GM23338 (cell line): ENCODE measurements at regions not wholly inside any gene's neighbourhood (a gene's known extent, or its start where the extent isn't known, plus 50 kb on each side); places are given as distances from the start of the nearest gene placed in this dataset.

Experiments used
- EZH2phosphoT487 ChIP-seq: fragments of 200-600 bp; sonication (generic); IDR thresholded peaks from one replicate; pipeline ENCODE4 v1.8.1; 2018; ENCODE audit warnings: antibody characterized with exemption; ENCODE audit not compliant: unreplicated experiment
- NANOG ChIP-seq: IDR thresholded peaks from 2 replicates; pipeline ENCODE4 v1.6.1; 2016; ENCODE audit warnings: antibody characterized with exemption, borderline replicate concordance
- POLR2AphosphoS5 ChIP-seq: IDR thresholded peaks from 2 replicates; pipeline ENCODE4 v1.6.1; 2016; ENCODE audit warnings: antibody characterized with exemption, low read depth
- TF ChIP-seq, protein P1 (sequence below), 2 experiments: fragments of 200-600 bp in 1 of 2; sonication (generic) in 1 of 2; conservative IDR thresholded peaks; 2 replicates each; pipeline versions ENCODE4 v1.5.1 to v1.6.1; 2016 to 2017; ENCODE audit warnings: antibody characterized with exemption in 2 of 2, low read depth in 2 of 2, mild to moderate bottlenecking in 2 of 2, moderate library complexity in 1 of 2
- TF ChIP-seq, protein P2 (sequence below): IDR thresholded peaks from one replicate; pipeline ENCODE4 v1.6.1; 2018; ENCODE audit warnings: antibody characterized with exemption; ENCODE audit not compliant: unreplicated experiment

DNA sequence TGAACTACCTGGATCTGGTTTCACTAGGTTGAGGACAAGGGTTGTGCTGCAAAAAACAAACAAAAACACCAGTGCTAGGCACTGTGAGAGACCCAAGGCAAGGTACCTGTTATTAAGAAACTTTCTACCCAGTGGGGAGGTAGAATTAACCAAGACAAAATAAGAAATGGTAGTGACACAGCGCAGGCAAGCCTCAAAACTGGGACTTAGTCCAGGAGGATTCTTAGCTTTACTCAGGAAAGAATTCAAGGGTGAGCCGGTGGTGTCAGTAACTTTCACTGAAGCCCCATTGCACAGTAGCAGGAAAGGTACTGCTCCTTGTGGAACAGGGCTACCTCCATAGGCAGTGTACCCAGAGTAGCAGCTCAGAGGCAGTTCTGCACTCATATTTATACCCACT is 131.6 kb downstream of the SCG2 start:
- TF ChIP-seq, protein P1, sequence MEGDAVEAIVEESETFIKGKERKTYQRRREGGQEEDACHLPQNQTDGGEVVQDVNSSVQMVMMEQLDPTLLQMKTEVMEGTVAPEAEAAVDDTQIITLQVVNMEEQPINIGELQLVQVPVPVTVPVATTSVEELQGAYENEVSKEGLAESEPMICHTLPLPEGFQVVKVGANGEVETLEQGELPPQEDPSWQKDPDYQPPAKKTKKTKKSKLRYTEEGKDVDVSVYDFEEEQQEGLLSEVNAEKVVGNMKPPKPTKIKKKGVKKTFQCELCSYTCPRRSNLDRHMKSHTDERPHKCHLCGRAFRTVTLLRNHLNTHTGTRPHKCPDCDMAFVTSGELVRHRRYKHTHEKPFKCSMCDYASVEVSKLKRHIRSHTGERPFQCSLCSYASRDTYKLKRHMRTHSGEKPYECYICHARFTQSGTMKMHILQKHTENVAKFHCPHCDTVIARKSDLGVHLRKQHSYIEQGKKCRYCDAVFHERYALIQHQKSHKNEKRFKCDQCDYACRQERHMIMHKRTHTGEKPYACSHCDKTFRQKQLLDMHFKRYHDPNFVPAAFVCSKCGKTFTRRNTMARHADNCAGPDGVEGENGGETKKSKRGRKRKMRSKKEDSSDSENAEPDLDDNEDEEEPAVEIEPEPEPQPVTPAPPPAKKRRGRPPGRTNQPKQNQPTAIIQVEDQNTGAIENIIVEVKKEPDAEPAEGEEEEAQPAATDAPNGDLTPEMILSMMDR (conservative IDR thresholded peaks at IDR 0.05; ENCODE audit: low read depth in 2 of 2) = no peak
- TF ChIP-seq NANOG (no peak), POLR2AphosphoS5 (no peak), EZH2phosphoT487 (no peak)
- TF ChIP-seq, protein P2, sequence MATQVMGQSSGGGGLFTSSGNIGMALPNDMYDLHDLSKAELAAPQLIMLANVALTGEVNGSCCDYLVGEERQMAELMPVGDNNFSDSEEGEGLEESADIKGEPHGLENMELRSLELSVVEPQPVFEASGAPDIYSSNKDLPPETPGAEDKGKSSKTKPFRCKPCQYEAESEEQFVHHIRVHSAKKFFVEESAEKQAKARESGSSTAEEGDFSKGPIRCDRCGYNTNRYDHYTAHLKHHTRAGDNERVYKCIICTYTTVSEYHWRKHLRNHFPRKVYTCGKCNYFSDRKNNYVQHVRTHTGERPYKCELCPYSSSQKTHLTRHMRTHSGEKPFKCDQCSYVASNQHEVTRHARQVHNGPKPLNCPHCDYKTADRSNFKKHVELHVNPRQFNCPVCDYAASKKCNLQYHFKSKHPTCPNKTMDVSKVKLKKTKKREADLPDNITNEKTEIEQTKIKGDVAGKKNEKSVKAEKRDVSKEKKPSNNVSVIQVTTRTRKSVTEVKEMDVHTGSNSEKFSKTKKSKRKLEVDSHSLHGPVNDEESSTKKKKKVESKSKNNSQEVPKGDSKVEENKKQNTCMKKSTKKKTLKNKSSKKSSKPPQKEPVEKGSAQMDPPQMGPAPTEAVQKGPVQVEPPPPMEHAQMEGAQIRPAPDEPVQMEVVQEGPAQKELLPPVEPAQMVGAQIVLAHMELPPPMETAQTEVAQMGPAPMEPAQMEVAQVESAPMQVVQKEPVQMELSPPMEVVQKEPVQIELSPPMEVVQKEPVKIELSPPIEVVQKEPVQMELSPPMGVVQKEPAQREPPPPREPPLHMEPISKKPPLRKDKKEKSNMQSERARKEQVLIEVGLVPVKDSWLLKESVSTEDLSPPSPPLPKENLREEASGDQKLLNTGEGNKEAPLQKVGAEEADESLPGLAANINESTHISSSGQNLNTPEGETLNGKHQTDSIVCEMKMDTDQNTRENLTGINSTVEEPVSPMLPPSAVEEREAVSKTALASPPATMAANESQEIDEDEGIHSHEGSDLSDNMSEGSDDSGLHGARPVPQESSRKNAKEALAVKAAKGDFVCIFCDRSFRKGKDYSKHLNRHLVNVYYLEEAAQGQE = no peak
